ENCODE measurements at regions not wholly inside any gene's neighbourhood (a gene's known extent, or its start where the extent isn't known, plus 50 kb on each side); places are given as distances from the start of the nearest gene placed in this dataset.

GRCh38 chr1:37137601-37138000 lies 103.3 kb upstream of the GRIK3 start:
- no peak for TF ChIP-seq CTCF (IDR thresholded peaks at IDR 0.05)
- no peak for TF ChIP-seq POLR2A (IDR thresholded peaks at IDR 0.05)
- no peak for TF ChIP-seq POLR2AphosphoS5 (IDR thresholded peaks at IDR 0.05)
